ENCODE measurements at regions not wholly inside any gene's neighbourhood (a gene's known extent, or its start where the extent isn't known, plus 50 kb on each side); places are given as distances from the start of the nearest gene placed in this dataset.

- intact Hi-C loops (cut with DNase I), result loop anchor here (10.0 kb wide), 1 partner anchor 695 kb away; no protein-coding TSS in a partner anchor
- no peak for TF ChIP-seq CTCF (IDR thresholded peaks at IDR 0.05)
- Histone ChIP-seq H3K36me3 (no peaks in the 10 kb centered on the region), H3K4me1 (no peaks in the 10 kb centered on the region), H3K4me3 (no peak overlapping the region), H3K27ac (no peak overlapping the region), H3K9me3 (no peaks in the 10 kb centered on the region), H3K27me3 (no peaks in the 10 kb centered on the region)
- DNase-seq (ENCODE audit: low spot score in 2 of 2), result no peak
These were observed 138.8 kb downstream of the OAT start for GRCh38 chr10:124279882-124280281.

- TF ChIP-seq CTCF (IDR thresholded peaks at IDR 0.05), result no peak
- Histone ChIP-seq H3K27ac (no peak overlapping the region), H3K4me3 (no peak overlapping the region)
These were observed 139.4 kb downstream of the OAT start for GRCh38 chr10:124279298-124279697.

GRCh38 chr10:124278356-124278755, 140.4 kb downstream of the OAT start:
- H3K36me3 ChIP-seq, result no peaks in the 10 kb centered on the region
- peaks cover 6% of the 10 kb centered on the region in 2 donors for H3K9me3 ChIP-seq
- no peak for TF ChIP-seq CTCF (IDR thresholded peaks at IDR 0.05)
- no peak overlapping the region for H3K27ac ChIP-seq
- H3K27me3 ChIP-seq, result no peaks in the 10 kb centered on the region
- no peak overlapping the region for H3K4me3 ChIP-seq
- H3K4me1 ChIP-seq, result no peaks in the 10 kb centered on the region
- intact Hi-C loops (cut with DNase I), result no loop called here
- DNase-seq (ENCODE audit: low spot score in 2 of 2), result no peak

More at GRCh38 chr10:124279298-124279697, 139.4 kb downstream of the OAT start:
- H3K4me1 ChIP-seq, result no peaks in the 10 kb centered on the region
- H3K27me3 ChIP-seq, result no peaks in the 10 kb centered on the region
- intact Hi-C loops (cut with DNase I), result no loop called here
- H3K9me3 ChIP-seq, result no peaks in the 10 kb centered on the region
- no peaks in the 10 kb centered on the region for H3K36me3 ChIP-seq
- no peak for DNase-seq (ENCODE audit: low spot score in 2 of 2)

GRCh38 chr10:124273141-124273540, 145.6 kb downstream of the OAT start:
- Histone ChIP-seq H3K9me3 (peaks cover 15 to 17% of the 10 kb centered on the region in 2 donors), H3K27me3 (no peaks in the 10 kb centered on the region), H3K4me3 (no peak overlapping the region), H3K4me1 (no peaks in the 10 kb centered on the region), H3K27ac (no peak overlapping the region), H3K36me3 (no peaks in the 10 kb centered on the region)
- no peak for TF ChIP-seq CTCF (IDR thresholded peaks at IDR 0.05)
- intact Hi-C loops (cut with DNase I), result no loop called here
- DNase-seq (ENCODE audit: low spot score in 2 of 2), result no peak

GRCh38 chr10:124271676-124272075, 147.0 kb downstream of the OAT start:
- peaks cover 15 to 17% of the 10 kb centered on the region in 2 donors for H3K9me3 ChIP-seq
- H3K36me3 ChIP-seq, result no peaks in the 10 kb centered on the region
- no peak for DNase-seq (ENCODE audit: low spot score in 2 of 2)
- no peak for TF ChIP-seq CTCF (IDR thresholded peaks at IDR 0.05)
- no peak overlapping the region for H3K27ac ChIP-seq
- no peak overlapping the region for H3K4me3 ChIP-seq
- no peaks in the 10 kb centered on the region for H3K4me1 ChIP-seq
- no peaks in the 10 kb centered on the region for H3K27me3 ChIP-seq
- intact Hi-C loops (cut with DNase I), result no loop called here

All from ascending aorta (tissue), 2 donors.